Islet of Langerhans (tissue), 1 donor: ENCODE measurements at regions not wholly inside any gene's neighbourhood (a gene's known extent, or its start where the extent isn't known, plus 50 kb on each side); places are given as distances from the start of the nearest gene placed in this dataset.

Experiments
- FAIRE-seq: peaks from one replicate; lab custom pipeline; 2011; peaks lifted over from hg19 to GRCh38; lab: Jason Lieb, UNC

- FAIRE-seq = no peak
Measured at GRCh38 chr16:51416926-51417325, 265.9 kb upstream of the SALL1 start.

DNA sequence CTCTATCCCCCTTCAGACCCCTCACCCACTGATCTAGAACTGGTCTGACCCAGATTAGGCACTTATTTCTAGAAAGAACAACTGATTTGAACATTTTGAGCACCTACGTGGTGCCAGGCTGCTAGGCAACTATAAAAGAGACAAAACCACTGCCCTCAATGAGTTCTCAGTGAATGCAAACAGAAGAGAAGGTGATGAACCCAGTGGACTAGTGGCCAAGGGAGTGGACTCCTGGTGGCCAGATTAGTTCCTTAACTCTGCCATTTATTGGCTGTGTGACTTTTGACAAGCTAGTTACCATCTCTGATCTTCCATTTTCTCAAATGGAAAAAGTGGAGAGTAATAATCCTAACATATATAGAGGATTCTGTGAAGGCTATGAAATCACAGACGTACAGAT, 259.1 kb upstream of the SALL1 start:
- FAIRE-seq = no peak

- FAIRE-seq = no peak
Measured at GRCh38 chr16:51409001-51409675, 258.1 kb upstream of the SALL1 start.

- FAIRE-seq = peak; percentile 21
Measured at GRCh38 chr16:51408357-51408756, 257.3 kb upstream of the SALL1 start.

GRCh38 chr16:51407921-51408320, 256.9 kb upstream of the SALL1 start:
- FAIRE-seq = no peak

GRCh38 chr16:51407199-51407598, 256.1 kb upstream of the SALL1 start:
- no peak for FAIRE-seq

- no peak for FAIRE-seq
Measured at GRCh38 chr16:51405361-51405760, 254.3 kb upstream of the SALL1 start.

DNA sequence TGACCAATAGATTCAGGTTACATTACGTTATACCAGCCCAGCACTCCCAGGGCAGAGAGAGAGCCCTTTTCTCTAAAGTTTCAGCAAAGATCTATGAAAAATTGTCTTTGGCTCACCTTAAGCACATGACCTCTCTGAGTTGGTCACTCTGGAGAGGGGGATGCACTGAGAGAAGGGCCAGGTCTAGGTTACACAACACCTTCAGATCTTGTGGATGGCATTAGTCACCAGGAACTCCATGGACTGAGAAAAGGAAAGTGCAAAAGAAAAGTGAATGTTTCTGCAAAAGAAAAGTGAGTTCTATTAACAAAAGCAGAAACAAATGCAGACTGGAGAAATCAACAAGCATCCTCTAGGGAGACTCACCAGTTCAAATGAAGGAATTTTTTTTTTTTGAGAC, 253.3 kb upstream of the SALL1 start:
- FAIRE-seq = no peak

DNA sequence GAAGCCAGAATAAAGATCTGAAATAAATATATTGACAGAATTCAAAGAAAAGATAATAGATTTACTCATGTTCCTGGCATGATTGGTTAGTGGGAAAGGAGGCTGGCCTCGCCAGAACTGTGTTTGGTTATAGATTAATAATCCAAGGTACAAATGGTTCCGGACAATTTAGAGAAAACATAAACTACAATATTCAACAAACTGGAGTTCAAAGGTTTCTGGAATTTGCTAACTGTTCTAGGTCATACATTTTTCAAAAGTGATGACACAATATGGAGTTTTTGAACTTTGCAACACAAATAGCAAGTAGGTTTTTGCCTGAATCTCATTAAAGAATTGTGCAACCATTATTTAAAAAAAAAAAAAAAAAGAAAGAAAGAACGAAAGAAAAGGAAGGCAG, 251.7 kb upstream of the SALL1 start:
- no peak for FAIRE-seq

DNA sequence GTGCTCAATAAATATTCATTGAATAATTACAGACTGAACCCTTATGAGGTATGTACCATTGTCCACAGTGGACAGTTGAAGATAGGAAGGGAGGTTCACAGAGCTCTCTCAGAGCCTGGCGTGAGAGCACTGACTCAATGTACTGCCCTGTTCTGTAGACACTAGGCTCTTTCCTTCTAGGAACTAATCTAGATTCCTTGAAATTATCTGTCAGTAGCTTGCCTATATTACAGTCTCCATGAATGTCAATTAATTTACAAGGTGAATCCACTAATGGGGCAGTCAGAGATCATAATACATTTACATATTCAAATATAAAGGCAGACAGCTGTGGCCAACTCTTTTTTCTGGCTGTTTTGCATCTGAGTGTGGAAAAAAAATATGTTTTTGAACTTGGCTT, 251.2 kb upstream of the SALL1 start:
- no peak for FAIRE-seq

DNA sequence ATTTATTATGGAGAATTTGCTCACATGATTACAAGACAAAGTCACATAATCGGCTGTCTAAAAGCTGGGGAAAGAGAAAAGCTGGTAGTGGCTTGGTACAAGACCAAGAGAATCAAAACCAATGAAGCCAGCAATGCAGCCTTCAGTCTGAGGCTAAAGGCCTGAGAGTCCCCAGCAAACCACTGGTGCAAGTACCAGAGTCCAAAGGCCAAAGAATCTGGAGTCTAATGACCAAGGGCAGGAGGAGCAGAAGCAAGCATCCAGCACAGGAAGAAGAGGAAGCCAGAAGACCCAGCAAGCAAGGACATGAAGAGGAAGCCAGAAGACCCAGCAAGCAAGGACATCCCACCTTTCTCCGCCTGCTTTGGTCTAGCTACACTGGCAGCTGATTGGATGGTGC, 250.6 kb upstream of the SALL1 start:
- no peak for FAIRE-seq

- no peak for FAIRE-seq
Measured at GRCh38 chr16:51399908-51400670, 249.0 kb upstream of the SALL1 start.

GRCh38 chr16:51394421-51394820, 243.4 kb upstream of the SALL1 start:
- FAIRE-seq = no peak

DNA sequence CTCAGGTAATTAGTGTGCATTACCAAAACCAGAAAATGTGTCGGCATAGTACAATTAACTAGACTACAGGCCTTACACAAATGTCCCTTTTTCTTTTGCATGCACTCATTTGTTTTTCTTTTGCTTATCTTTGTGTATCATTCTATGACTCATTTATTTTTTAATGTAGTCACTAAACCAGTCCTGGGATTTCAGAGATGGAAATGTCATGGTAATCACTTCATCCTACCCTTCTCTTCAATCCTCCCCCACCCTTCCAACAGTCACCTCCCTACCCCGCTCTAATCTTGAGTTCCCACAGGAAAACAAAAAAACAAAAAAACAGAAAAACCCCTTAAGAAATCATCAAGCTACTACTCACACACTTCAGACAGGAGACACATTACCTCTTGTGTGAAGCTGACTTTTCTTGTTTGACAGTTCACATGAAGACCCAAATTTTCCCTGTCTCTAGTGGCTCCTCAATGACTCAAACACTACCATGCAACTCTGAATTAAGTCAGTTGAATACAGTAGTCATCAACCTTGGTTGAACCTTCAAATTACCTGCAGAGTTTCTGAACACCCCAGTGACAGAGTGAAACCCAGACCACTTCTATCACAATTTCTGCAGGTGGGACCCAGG, 242.4 kb upstream of the SALL1 start:
- FAIRE-seq = no peak

DNA sequence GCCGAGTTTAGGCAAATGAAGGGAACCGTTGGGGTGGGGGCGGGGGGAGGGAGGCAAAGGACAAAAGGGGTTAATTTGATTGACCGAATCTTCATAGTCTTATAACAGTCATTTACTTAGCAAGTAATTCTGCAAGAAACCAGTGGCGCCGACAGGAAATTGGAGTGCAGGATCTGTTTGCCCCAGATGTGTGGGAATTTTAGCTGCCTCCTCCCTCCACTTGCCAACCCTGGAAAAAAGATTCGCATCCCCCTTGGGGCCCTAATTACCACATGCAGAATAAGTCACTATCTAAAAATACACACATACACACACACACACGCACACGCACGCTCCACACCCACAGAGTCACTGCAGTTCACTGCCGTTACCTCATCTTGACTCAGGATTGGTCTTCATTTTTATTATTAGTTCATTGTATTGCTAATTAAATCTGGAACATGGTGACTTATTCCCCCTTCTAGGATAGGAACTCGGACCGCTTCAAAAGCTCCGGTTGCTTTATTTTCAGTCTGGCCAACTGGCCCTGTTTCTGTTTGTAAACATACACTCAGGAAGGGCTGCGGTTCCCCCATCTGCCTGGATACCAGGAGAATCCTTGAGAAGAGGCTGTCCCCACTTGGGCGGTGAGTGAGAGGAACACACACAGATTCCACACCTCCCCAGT, 241.6 kb upstream of the SALL1 start:
- no peak for FAIRE-seq

DNA sequence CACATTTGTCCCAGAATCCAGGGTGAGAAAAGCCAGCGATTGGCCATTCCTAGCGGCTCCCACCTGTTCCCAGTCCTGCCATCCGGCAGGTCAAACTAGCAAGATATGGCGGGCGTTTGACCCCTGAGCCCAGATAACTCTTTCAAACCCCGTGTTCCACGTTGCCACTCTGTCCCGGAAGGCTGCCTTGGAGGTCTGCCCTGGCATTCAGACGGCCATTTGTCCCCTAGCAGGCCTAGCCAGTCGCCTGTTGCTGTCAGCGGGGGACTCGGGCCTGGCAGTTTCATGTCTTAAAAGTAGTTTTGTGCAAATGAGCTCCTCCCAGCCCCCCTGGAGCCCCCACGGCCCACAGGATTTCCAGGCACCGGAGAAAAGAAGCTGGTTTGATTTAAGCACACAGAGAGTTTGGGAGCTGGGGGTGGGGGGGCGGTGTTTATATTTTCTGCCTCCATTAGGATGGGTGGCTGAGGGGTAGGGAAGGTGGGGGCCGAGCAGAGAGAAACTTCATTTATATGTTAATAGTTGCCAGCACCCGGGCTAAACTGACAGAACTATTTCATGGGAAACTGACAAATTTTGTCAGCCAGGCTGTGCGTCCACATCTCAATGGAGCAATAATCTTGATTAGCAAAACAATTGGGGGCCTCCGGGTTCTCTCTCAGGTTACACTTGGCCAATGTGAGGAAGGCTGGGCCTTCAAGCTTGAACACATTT, 240.9 kb upstream of the SALL1 start:
- no peak for FAIRE-seq

GRCh38 chr16:51390877-51391276, 239.8 kb upstream of the SALL1 start:
- FAIRE-seq = no peak

- no peak for FAIRE-seq
Measured at GRCh38 chr16:51389881-51390280, 238.8 kb upstream of the SALL1 start.

DNA sequence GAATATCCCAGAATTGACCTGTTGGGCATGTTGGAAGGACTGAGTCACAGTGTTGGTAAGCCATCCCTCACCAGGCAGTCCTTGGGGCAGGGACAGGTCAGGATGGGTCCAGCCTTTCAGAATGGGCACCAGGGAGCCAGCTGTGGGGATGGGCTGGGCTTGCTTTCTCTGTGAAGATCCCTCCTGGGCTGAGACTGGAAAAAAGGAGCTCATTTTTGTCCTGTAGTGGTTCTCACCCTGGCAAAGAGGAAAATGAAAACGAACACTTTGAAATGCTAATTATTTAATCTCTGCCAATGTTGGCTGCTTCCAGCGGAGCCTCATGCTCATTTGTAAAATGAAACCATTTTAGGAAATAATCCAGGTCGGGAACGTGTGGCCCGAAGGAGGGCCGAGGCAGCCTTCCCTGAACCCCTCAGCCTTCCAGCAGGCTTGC, 237.5 kb upstream of the SALL1 start:
- FAIRE-seq = no peak

GRCh38 chr16:51383909-51384308, 232.8 kb upstream of the SALL1 start:
- no peak for FAIRE-seq

DNA sequence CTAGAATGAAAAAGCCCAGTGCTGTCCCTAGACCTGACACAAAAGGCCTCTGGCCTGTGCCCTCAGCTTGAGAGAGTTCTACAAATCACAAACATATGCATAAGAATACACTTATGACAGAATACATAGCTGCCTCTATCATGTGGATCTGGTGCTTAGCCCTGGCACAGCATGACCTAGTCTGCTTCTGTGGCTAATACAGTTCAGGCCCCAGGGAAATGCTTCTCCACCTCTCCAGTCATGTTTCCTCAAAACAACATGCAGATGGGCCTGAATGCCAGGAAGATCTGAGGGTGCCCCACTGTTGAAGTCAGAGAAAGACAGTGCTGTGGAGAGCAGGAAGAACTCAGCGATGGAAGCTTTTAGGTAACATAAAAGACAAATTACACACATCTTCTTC, 231.9 kb upstream of the SALL1 start:
- no peak for FAIRE-seq

DNA sequence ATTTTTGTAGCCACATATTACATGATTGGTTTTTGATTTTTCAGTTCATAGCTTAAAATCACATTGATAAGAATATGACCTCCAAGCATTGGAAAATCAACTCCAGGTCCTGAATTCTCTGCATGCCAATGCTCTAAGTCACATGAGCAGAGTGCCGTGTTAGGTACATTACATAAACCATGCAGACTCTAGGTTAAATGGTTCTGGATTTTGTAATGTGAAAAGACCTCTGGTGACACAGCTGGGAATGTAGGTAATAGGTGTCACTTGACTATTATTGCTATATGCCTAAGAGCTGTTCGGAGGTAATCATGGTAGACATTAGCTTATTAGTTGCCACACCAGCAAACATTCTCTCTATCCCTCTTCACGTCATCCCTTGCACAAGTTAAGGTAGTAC, 231.1 kb upstream of the SALL1 start:
- no peak for FAIRE-seq
